ENCODE measurements at regions not wholly inside any gene's neighbourhood (a gene's known extent, or its start where the extent isn't known, plus 50 kb on each side); places are given as distances from the start of the nearest gene placed in this dataset.

- peaks cover 10% of the 10 kb centered on the region for H3K9me3 Mint-ChIP-seq
- H3K4me3 Mint-ChIP-seq: no peak overlapping the region
- no peaks in the 10 kb centered on the region for H3K36me3 Mint-ChIP-seq (ENCODE audit: low read depth)
- no peaks in the 10 kb centered on the region for H3K27me3 Mint-ChIP-seq (ENCODE audit: low read depth)
- no peaks in the 10 kb centered on the region for H3K4me1 Mint-ChIP-seq (ENCODE audit: low read depth)
- H3K27ac Mint-ChIP-seq: no peak overlapping the region
Measured at GRCh38 chr9:23434654-23435053, 391.4 kb downstream of the ELAVL2 start.

- H3K27me3 Mint-ChIP-seq (ENCODE audit: low read depth): no peaks in the 10 kb centered on the region
- no peaks in the 10 kb centered on the region for H3K4me1 Mint-ChIP-seq (ENCODE audit: low read depth)
- peaks cover 15% of the 10 kb centered on the region for H3K9me3 Mint-ChIP-seq
- no peak overlapping the region for H3K27ac Mint-ChIP-seq
- no peak overlapping the region for H3K4me3 Mint-ChIP-seq
- no peaks in the 10 kb centered on the region for H3K36me3 Mint-ChIP-seq (ENCODE audit: low read depth)
Measured at GRCh38 chr9:23438299-23438907, 387.6 kb downstream of the ELAVL2 start.

GRCh38 chr9:23441275-23441674, 384.8 kb downstream of the ELAVL2 start:
- Mint-ChIP-seq H3K27ac (no peak overlapping the region), H3K9me3 (peaks cover 20% of the 10 kb centered on the region), H3K27me3 (ENCODE audit: low read depth) (no peaks in the 10 kb centered on the region), H3K4me3 (no peak overlapping the region), H3K4me1 (ENCODE audit: low read depth) (no peaks in the 10 kb centered on the region), H3K36me3 (ENCODE audit: low read depth) (no peaks in the 10 kb centered on the region)

- H3K36me3 Mint-ChIP-seq (ENCODE audit: low read depth): no peaks in the 10 kb centered on the region
- H3K27ac Mint-ChIP-seq: no peak overlapping the region
- H3K27me3 Mint-ChIP-seq (ENCODE audit: low read depth): no peaks in the 10 kb centered on the region
- H3K9me3 Mint-ChIP-seq: peaks cover 17% of the 10 kb centered on the region
- no peak overlapping the region for H3K4me3 Mint-ChIP-seq
- no peaks in the 10 kb centered on the region for H3K4me1 Mint-ChIP-seq (ENCODE audit: low read depth)
Measured at GRCh38 chr9:23444658-23445057, 381.4 kb downstream of the ELAVL2 start.

- Mint-ChIP-seq H3K9me3 (peaks cover 7% of the 10 kb centered on the region), H3K36me3 (ENCODE audit: low read depth) (no peaks in the 10 kb centered on the region), H3K27me3 (ENCODE audit: low read depth) (no peaks in the 10 kb centered on the region), H3K27ac (no peak overlapping the region), H3K4me3 (no peak overlapping the region), H3K4me1 (ENCODE audit: low read depth) (no peaks in the 10 kb centered on the region)
Measured at GRCh38 chr9:23447166-23447565, 378.9 kb downstream of the ELAVL2 start.

GRCh38 chr9:23447944-23448343, 378.1 kb downstream of the ELAVL2 start:
- no peak overlapping the region for H3K27ac Mint-ChIP-seq
- no peaks in the 10 kb centered on the region for H3K4me1 Mint-ChIP-seq (ENCODE audit: low read depth)
- no peaks in the 10 kb centered on the region for H3K27me3 Mint-ChIP-seq (ENCODE audit: low read depth)
- no peaks in the 10 kb centered on the region for H3K36me3 Mint-ChIP-seq (ENCODE audit: low read depth)
- H3K9me3 Mint-ChIP-seq: peaks cover 11% of the 10 kb centered on the region
- H3K4me3 Mint-ChIP-seq: no peak overlapping the region

- no peaks in the 10 kb centered on the region for H3K36me3 Mint-ChIP-seq (ENCODE audit: low read depth)
- H3K27me3 Mint-ChIP-seq (ENCODE audit: low read depth): no peaks in the 10 kb centered on the region
- peaks cover 15% of the 10 kb centered on the region for H3K9me3 Mint-ChIP-seq
Measured at GRCh38 chr9:23451802-23452418, 374.1 kb downstream of the ELAVL2 start.

GRCh38 chr9:23464275-23464674, 361.8 kb downstream of the ELAVL2 start:
- no peak overlapping the region for H3K27ac Mint-ChIP-seq
- H3K4me3 Mint-ChIP-seq: no peak overlapping the region
- no peaks in the 10 kb centered on the region for H3K4me1 Mint-ChIP-seq (ENCODE audit: low read depth)
- no peaks in the 10 kb centered on the region for H3K36me3 Mint-ChIP-seq (ENCODE audit: low read depth)
- H3K9me3 Mint-ChIP-seq: peaks cover 22% of the 10 kb centered on the region
- no peaks in the 10 kb centered on the region for H3K27me3 Mint-ChIP-seq (ENCODE audit: low read depth)

More at GRCh38 chr9:23451802-23452418, 374.1 kb downstream of the ELAVL2 start:
- no peak overlapping the region for H3K27ac Mint-ChIP-seq
- no peak overlapping the region for H3K4me3 Mint-ChIP-seq
- no peaks in the 10 kb centered on the region for H3K4me1 Mint-ChIP-seq (ENCODE audit: low read depth)

- H3K4me1 Mint-ChIP-seq (ENCODE audit: low read depth): no peaks in the 10 kb centered on the region
- H3K27ac Mint-ChIP-seq: no peak overlapping the region
- H3K36me3 Mint-ChIP-seq (ENCODE audit: low read depth): no peaks in the 10 kb centered on the region
- H3K27me3 Mint-ChIP-seq (ENCODE audit: low read depth): no peaks in the 10 kb centered on the region
- H3K9me3 Mint-ChIP-seq: peaks cover 22% of the 10 kb centered on the region
- no peak overlapping the region for H3K4me3 Mint-ChIP-seq
Measured at GRCh38 chr9:23467276-23467675, 358.8 kb downstream of the ELAVL2 start.

GRCh38 chr9:23477908-23478307, 348.1 kb downstream of the ELAVL2 start:
- Mint-ChIP-seq H3K36me3 (ENCODE audit: low read depth) (no peaks in the 10 kb centered on the region), H3K4me3 (no peak overlapping the region), H3K9me3 (peaks cover 20% of the 10 kb centered on the region), H3K27ac (no peak overlapping the region), H3K4me1 (ENCODE audit: low read depth) (no peaks in the 10 kb centered on the region), H3K27me3 (ENCODE audit: low read depth) (no peaks in the 10 kb centered on the region)

GRCh38 chr9:23483566-23483965, 342.5 kb downstream of the ELAVL2 start:
- H3K27me3 Mint-ChIP-seq (ENCODE audit: low read depth): no peaks in the 10 kb centered on the region
- H3K36me3 Mint-ChIP-seq (ENCODE audit: low read depth): no peaks in the 10 kb centered on the region
- H3K4me3 Mint-ChIP-seq: no peak overlapping the region
- H3K9me3 Mint-ChIP-seq: peaks cover 12% of the 10 kb centered on the region
- H3K4me1 Mint-ChIP-seq (ENCODE audit: low read depth): no peaks in the 10 kb centered on the region
- H3K27ac Mint-ChIP-seq: no peak overlapping the region

- H3K27me3 Mint-ChIP-seq (ENCODE audit: low read depth): no peaks in the 10 kb centered on the region
- H3K36me3 Mint-ChIP-seq (ENCODE audit: low read depth): no peaks in the 10 kb centered on the region
- H3K27ac Mint-ChIP-seq: no peak overlapping the region
- no peak overlapping the region for H3K4me3 Mint-ChIP-seq
- no peaks in the 10 kb centered on the region for H3K4me1 Mint-ChIP-seq (ENCODE audit: low read depth)
- peaks cover 4% of the 10 kb centered on the region for H3K9me3 Mint-ChIP-seq
Measured at GRCh38 chr9:23492126-23493002, 333.7 kb downstream of the ELAVL2 start.

- Mint-ChIP-seq H3K9me3 (peaks cover 11% of the 10 kb centered on the region), H3K4me3 (no peak overlapping the region), H3K27ac (no peak overlapping the region)
Measured at GRCh38 chr9:23493219-23493618, 332.8 kb downstream of the ELAVL2 start.

GRCh38 chr9:23496489-23497136, 329.4 kb downstream of the ELAVL2 start:
- Mint-ChIP-seq H3K27ac (no peak overlapping the region), H3K9me3 (peaks cover 11% of the 10 kb centered on the region), H3K27me3 (ENCODE audit: low read depth) (no peaks in the 10 kb centered on the region), H3K4me1 (ENCODE audit: low read depth) (no peaks in the 10 kb centered on the region), H3K4me3 (no peak overlapping the region), H3K36me3 (ENCODE audit: low read depth) (no peaks in the 10 kb centered on the region)

More at GRCh38 chr9:23493219-23493618, 332.8 kb downstream of the ELAVL2 start:
- Mint-ChIP-seq H3K4me1 (ENCODE audit: low read depth) (no peaks in the 10 kb centered on the region), H3K27me3 (ENCODE audit: low read depth) (no peaks in the 10 kb centered on the region), H3K36me3 (ENCODE audit: low read depth) (no peaks in the 10 kb centered on the region)
